ENCODE measurements at regions not wholly inside any gene's neighbourhood (a gene's known extent, or its start where the extent isn't known, plus 50 kb on each side); places are given as distances from the start of the nearest gene placed in this dataset.

- Histone ChIP-seq H3K4me3 (IDR thresholded peaks at IDR 0.05; ENCODE audit: insufficient read depth, low read depth, low read length) (no peak overlapping the region), H3K4me1 (ENCODE audit: low read depth, poor library complexity, severe bottlenecking) (no peaks in the 10 kb centered on the region), H3K9ac (no peak overlapping the region), H4K20me1 (ENCODE audit: insufficient read depth) (no peaks in the 10 kb centered on the region), H3K36me3 (ENCODE audit: insufficient read depth) (no peaks in the 10 kb centered on the region), H3K27me3 (ENCODE audit: insufficient read depth, low read depth) (no peaks in the 10 kb centered on the region), H3K4me2 (no peak overlapping the region), H2AFZ (ENCODE audit: low read depth) (no peak overlapping the region), H3K79me2 (ENCODE audit: insufficient read depth, low read depth) (no peaks in the 10 kb centered on the region), H3K27ac (no peak overlapping the region)
- no peak for TF ChIP-seq CTCF (conservative IDR thresholded peaks at IDR 0.05; ENCODE audit: low read depth, low read length)
Measured at GRCh38 chr18:44238911-44239310, 441.8 kb upstream of the SETBP1 start.

- Histone ChIP-seq H3K4me2 (no peak overlapping the region), H3K9ac (no peak overlapping the region), H3K36me3 (ENCODE audit: insufficient read depth) (no peaks in the 10 kb centered on the region), H3K27me3 (ENCODE audit: insufficient read depth, low read depth) (no peaks in the 10 kb centered on the region), H3K27ac (no peak overlapping the region), H3K4me1 (ENCODE audit: low read depth, poor library complexity, severe bottlenecking) (no peaks in the 10 kb centered on the region), H4K20me1 (ENCODE audit: insufficient read depth) (no peaks in the 10 kb centered on the region), H3K4me3 (IDR thresholded peaks at IDR 0.05; ENCODE audit: insufficient read depth, low read depth, low read length) (no peak overlapping the region), H3K79me2 (ENCODE audit: insufficient read depth, low read depth) (no peaks in the 10 kb centered on the region), H2AFZ (ENCODE audit: low read depth) (no peak overlapping the region)
- no peak for TF ChIP-seq CTCF (conservative IDR thresholded peaks at IDR 0.05; ENCODE audit: low read depth, low read length)
Measured at GRCh38 chr18:44241020-44241419, 439.7 kb upstream of the SETBP1 start.

GRCh38 chr18:44245019-44245418 is 435.7 kb upstream of the SETBP1 start:
- no peak overlapping the region for H3K27ac ChIP-seq
- H3K79me2 ChIP-seq (ENCODE audit: insufficient read depth, low read depth), result no peaks in the 10 kb centered on the region
- no peaks in the 10 kb centered on the region for H3K27me3 ChIP-seq (ENCODE audit: insufficient read depth, low read depth)
- H3K4me1 ChIP-seq (ENCODE audit: low read depth, poor library complexity, severe bottlenecking), result no peaks in the 10 kb centered on the region
- no peak for TF ChIP-seq CTCF (conservative IDR thresholded peaks at IDR 0.05; ENCODE audit: low read depth, low read length)
- H3K9ac ChIP-seq, result no peak overlapping the region
- H3K4me3 ChIP-seq (IDR thresholded peaks at IDR 0.05; ENCODE audit: insufficient read depth, low read depth, low read length), result no peak overlapping the region
- H3K4me2 ChIP-seq, result no peak overlapping the region
- no peak overlapping the region for H2AFZ ChIP-seq (ENCODE audit: low read depth)
- no peaks in the 10 kb centered on the region for H4K20me1 ChIP-seq (ENCODE audit: insufficient read depth)
- no peaks in the 10 kb centered on the region for H3K36me3 ChIP-seq (ENCODE audit: insufficient read depth)

GRCh38 chr18:44246001-44246400 is 434.7 kb upstream of the SETBP1 start:
- TF ChIP-seq CTCF (conservative IDR thresholded peaks at IDR 0.05; ENCODE audit: low read depth, low read length), result no peak
- Histone ChIP-seq H4K20me1 (ENCODE audit: insufficient read depth) (no peaks in the 10 kb centered on the region), H3K9ac (no peak overlapping the region), H3K4me2 (no peak overlapping the region), H3K4me3 (IDR thresholded peaks at IDR 0.05; ENCODE audit: insufficient read depth, low read depth, low read length) (no peak overlapping the region), H3K79me2 (ENCODE audit: insufficient read depth, low read depth) (no peaks in the 10 kb centered on the region), H3K36me3 (ENCODE audit: insufficient read depth) (no peaks in the 10 kb centered on the region), H3K27ac (no peak overlapping the region), H3K4me1 (ENCODE audit: low read depth, poor library complexity, severe bottlenecking) (no peaks in the 10 kb centered on the region), H2AFZ (ENCODE audit: low read depth) (no peak overlapping the region), H3K27me3 (ENCODE audit: insufficient read depth, low read depth) (no peaks in the 10 kb centered on the region)

- TF ChIP-seq CTCF (conservative IDR thresholded peaks at IDR 0.05; ENCODE audit: low read depth, low read length), result no peak
- no peak overlapping the region for H3K4me3 ChIP-seq (IDR thresholded peaks at IDR 0.05; ENCODE audit: insufficient read depth, low read depth, low read length)
- no peak overlapping the region for H3K27ac ChIP-seq
- H3K9ac ChIP-seq, result no peak overlapping the region
- H3K27me3 ChIP-seq (ENCODE audit: insufficient read depth, low read depth), result no peaks in the 10 kb centered on the region
- H3K4me2 ChIP-seq, result no peak overlapping the region
- no peaks in the 10 kb centered on the region for H3K79me2 ChIP-seq (ENCODE audit: insufficient read depth, low read depth)
- no peaks in the 10 kb centered on the region for H3K36me3 ChIP-seq (ENCODE audit: insufficient read depth)
- H2AFZ ChIP-seq (ENCODE audit: low read depth), result no peak overlapping the region
- peaks cover 8% of the 10 kb centered on the region for H3K4me1 ChIP-seq (ENCODE audit: low read depth, poor library complexity, severe bottlenecking)
- H4K20me1 ChIP-seq (ENCODE audit: insufficient read depth), result no peaks in the 10 kb centered on the region
Measured at GRCh38 chr18:44258086-44258485, 422.6 kb upstream of the SETBP1 start.

Data from KMS-11 (cell line).